Activated CD4-positive, alpha-beta T cell treated with anti-CD3 and anti-CD28 coated beads for 36 hours (primary cell): ENCODE measurements at regions not wholly inside any gene's neighbourhood (a gene's known extent, or its start where the extent isn't known, plus 50 kb on each side); places are given as distances from the start of the nearest gene placed in this dataset. TPM values are rescaled to one million over a fixed set of nuclear protein-coding genes. Genes with fewer than 3 reads are reported as not detected.

Experiments used
- ATAC-seq: fragments of 200-7000 bp; cut with Tn5 transposase; one replicate; pipeline ENCODE4 v1.10.0; 2021; ENCODE audit warnings: mild to moderate bottlenecking, moderate library complexity
- CTCF ChIA-PET: fragments of 350-600 bp; sonication (Branson Sonifier 250); formaldehyde crosslinking; loops from one replicate; lab custom pipeline; 2021; ENCODE audit warnings: antibody characterized with exemption; lab: Charles Lee
- POLR2A ChIA-PET: fragments of 350-600 bp; sonication (Branson Sonifier 250); formaldehyde crosslinking; loops from one replicate; lab custom pipeline; 2021; ENCODE audit warnings: antibody characterized with exemption, inconsistent platforms; lab: Charles Lee
- DNase-seq: peaks from one replicate; pipeline ENCODE4 v3.0.0-alpha.2; 2020
- H3K27ac Mint-ChIP-seq: one replicate; pipeline ENCODE4 v1.8.0; 2021; ENCODE audit warnings: mixed read lengths
- H3K27me3 Mint-ChIP-seq: one replicate; pipeline ENCODE4 v1.8.0; 2021; ENCODE audit warnings: mixed read lengths
- H3K36me3 Mint-ChIP-seq: one replicate; pipeline ENCODE4 v1.8.0; 2021; ENCODE audit warnings: low read depth, mixed read lengths
- H3K4me1 Mint-ChIP-seq: one replicate; pipeline ENCODE4 v1.8.0; 2021; ENCODE audit warnings: mixed read lengths
- H3K4me3 Mint-ChIP-seq: one replicate; pipeline ENCODE4 v1.8.0; 2021; ENCODE audit warnings: mild to moderate bottlenecking, moderate library complexity, mixed read lengths
- H3K9me3 Mint-ChIP-seq: one replicate; pipeline ENCODE4 v1.8.0; 2021; ENCODE audit warnings: low read depth, mixed read lengths
- intact Hi-C, 2 experiments: fragments of 100-400 bp; cut with DNase I in 1 of 2; cut with micrococcal nuclease in 1 of 2; formaldehyde crosslinking; loops; one replicate each; pipeline versions ENCODE4 v1.14.2 to v1.15.1; 2022 to 2024; cut with DNase I, micrococcal nuclease
- microRNA-seq: library from miRNA; unstranded; fragments of <30 nt; microRNA quantifications from one replicate; pipeline ENCODE4 v1.2.0, GENCODE V29; 2021; ENCODE audit warnings: borderline replicate concordance

- intact Hi-C loops, result no loop called here
- Mint-ChIP-seq H3K36me3 (no peaks in the 10 kb centered on the region), H3K27me3 (no peaks in the 10 kb centered on the region), H3K4me1 (no peaks in the 10 kb centered on the region), H3K4me3 (no peak overlapping the region), H3K9me3 (no peaks in the 10 kb centered on the region), H3K27ac (no peak overlapping the region)
- CTCF ChIA-PET, result interaction anchor here (0.6 kb wide), 1 partner anchor 100 kb away, joined by 3 read pairs; no protein-coding TSS in a partner anchor
- ATAC-seq (no peak), DNase-seq (no peak)
- POLR2A ChIA-PET, result no interaction called here
Observed at GRCh38 chr4:182188622-182189021, 54.6 kb upstream of the TENM3 start.

GRCh38 chr4:182189103-182189878, 53.9 kb upstream of the TENM3 start:
- no peaks in the 10 kb centered on the region for H3K36me3 Mint-ChIP-seq
- ChIA-PET POLR2A (no interaction called here), CTCF (interaction anchor here (0.7 kb wide), 1 partner anchor 801 kb away, joined by 3 read pairs; no protein-coding TSS in a partner anchor)
- H3K4me1 Mint-ChIP-seq, result no peaks in the 10 kb centered on the region
- DNase-seq (no peak), ATAC-seq (no peak)
- H3K9me3 Mint-ChIP-seq, result no peaks in the 10 kb centered on the region
- no peak overlapping the region for H3K27ac Mint-ChIP-seq
- no peaks in the 10 kb centered on the region for H3K27me3 Mint-ChIP-seq
- no peak overlapping the region for H3K4me3 Mint-ChIP-seq
- intact Hi-C loops, result no loop called here

- Mint-ChIP-seq H3K27ac (no peak overlapping the region), H3K4me1 (no peaks in the 10 kb centered on the region), H3K36me3 (no peaks in the 10 kb centered on the region), H3K4me3 (no peak overlapping the region), H3K9me3 (no peaks in the 10 kb centered on the region), H3K27me3 (no peaks in the 10 kb centered on the region)
- intact Hi-C loops, result no loop called here
- POLR2A ChIA-PET, result no interaction called here
- CTCF ChIA-PET, result no interaction called here
- DNase-seq (no peak), ATAC-seq (no peak)
Observed at GRCh38 chr4:182190306-182190705, 52.9 kb upstream of the TENM3 start.

GRCh38 chr4:182192511-182193181, 50.6 kb upstream of the TENM3 start:
- no peaks in the 10 kb centered on the region for H3K9me3 Mint-ChIP-seq
- ChIA-PET CTCF (interaction anchor here (0.6 kb wide), 1 partner anchor 867 kb away, joined by 3 read pairs; no protein-coding TSS in a partner anchor), POLR2A (no interaction called here)
- ATAC-seq, result no peak
- H3K4me1 Mint-ChIP-seq, result no peaks in the 10 kb centered on the region
- no peaks in the 10 kb centered on the region for H3K27me3 Mint-ChIP-seq
- no peak for DNase-seq
- H3K27ac Mint-ChIP-seq, result no peak overlapping the region
- intact Hi-C loops, result no loop called here
- no peaks in the 10 kb centered on the region for H3K36me3 Mint-ChIP-seq
- no peak overlapping the region for H3K4me3 Mint-ChIP-seq

- CTCF ChIA-PET, result interaction anchor here (0.6 kb wide), 1 partner anchor 867 kb away, joined by 3 read pairs; no protein-coding TSS in a partner anchor
- POLR2A ChIA-PET, result no interaction called here
- H3K27me3 Mint-ChIP-seq, result no peaks in the 10 kb centered on the region
- no peak overlapping the region for H3K4me3 Mint-ChIP-seq
- H3K27ac Mint-ChIP-seq, result no peak overlapping the region
- intact Hi-C loops, result no loop called here
- H3K4me1 Mint-ChIP-seq, result no peaks in the 10 kb centered on the region
- ATAC-seq, result no peak
- DNase-seq, result no peak
- H3K9me3 Mint-ChIP-seq, result no peaks in the 10 kb centered on the region
- no peaks in the 10 kb centered on the region for H3K36me3 Mint-ChIP-seq
Observed at GRCh38 chr4:182193311-182193710, 49.9 kb upstream of the TENM3 start.

Small RNA genes in the stretch of these regions (microRNA-seq; reads per million reads assigned to microRNA genes)
- not detected for gene MIR1305
